ENCODE measurements at regions not wholly inside any gene's neighbourhood (a gene's known extent, or its start where the extent isn't known, plus 50 kb on each side); places are given as distances from the start of the nearest gene placed in this dataset.
"Not testable (repeated sequence)": the region's sequence is repeated elsewhere in the genome, so short reads cannot be mapped to it uniquely, and the experiment has no call there.

DNA sequence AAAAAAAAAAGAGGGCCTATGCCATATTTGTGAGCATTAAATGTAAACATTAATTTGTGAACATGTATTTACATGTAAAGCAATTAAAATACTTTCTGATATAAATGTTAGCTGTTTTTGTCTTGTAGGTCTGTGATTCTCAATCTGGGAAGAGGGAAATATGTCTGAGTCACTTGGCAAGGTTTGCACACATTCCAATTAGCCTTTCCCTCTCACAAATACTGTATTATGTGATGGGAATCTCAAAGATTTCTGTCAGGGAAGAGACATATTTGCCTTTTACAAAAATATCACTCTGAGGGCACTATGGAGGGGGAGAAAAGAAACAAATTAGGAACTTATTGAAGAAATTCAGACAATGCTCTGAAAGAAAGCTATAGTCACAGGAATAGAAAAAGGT, 483.6 kb downstream of the GBE1 start:
- no peak for DNase-seq

DNA sequence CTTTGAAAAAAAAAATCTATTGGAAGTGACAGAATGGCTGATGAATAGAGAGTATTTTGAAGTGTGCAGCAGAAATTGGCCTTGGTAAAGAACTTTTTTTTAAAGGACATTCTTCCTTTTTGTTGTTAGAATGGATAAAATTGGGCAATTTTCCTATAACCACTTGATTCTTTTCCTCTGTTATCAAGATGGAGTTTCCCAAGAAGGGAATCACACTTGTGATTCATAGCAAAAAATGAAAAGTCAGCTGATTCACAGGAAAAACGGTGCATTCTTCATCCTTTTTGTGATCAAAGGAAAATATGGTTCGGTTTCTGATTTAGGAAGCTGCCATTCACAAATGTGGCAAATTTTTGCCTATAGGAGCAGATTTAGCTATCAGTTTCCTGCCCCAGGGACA, 486.8 kb downstream of the GBE1 start:
- DNase-seq: no peak

DNA sequence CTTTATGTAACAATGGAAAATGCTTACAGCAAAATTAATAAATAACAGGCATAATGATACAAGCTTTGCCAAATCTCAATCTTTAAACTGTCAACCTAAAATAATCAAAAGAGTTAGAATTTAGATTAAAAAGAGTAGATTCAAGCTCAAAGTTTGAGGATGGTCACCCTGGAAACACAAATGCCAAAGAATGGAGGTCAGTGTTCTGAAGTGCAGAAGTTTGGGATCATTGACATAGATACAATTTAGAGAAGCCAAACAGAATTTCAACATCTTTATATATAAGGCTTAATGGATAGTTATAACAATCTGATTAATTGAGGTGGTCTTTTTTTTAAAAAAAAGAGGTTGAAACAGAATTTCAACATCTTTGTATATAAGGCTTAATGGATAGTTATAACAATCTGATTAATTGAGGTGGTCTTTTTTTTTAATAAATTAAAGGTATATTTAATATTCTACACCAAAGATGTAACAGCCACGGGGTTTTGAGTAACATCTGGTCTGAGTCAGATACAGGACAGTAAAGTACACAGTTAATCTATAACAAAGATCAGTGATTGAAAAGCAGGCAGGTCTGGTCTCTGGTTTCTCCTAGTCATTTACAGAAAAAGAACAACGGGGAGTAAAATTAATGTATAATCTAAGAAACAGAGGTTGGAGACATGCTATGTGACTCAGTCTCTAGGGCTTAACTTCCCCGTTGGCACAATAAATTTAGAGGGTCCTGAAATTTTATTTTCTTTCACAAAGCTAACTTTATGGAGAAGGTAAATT, 490.7 kb downstream of the GBE1 start:
- no peak for DNase-seq

DNA sequence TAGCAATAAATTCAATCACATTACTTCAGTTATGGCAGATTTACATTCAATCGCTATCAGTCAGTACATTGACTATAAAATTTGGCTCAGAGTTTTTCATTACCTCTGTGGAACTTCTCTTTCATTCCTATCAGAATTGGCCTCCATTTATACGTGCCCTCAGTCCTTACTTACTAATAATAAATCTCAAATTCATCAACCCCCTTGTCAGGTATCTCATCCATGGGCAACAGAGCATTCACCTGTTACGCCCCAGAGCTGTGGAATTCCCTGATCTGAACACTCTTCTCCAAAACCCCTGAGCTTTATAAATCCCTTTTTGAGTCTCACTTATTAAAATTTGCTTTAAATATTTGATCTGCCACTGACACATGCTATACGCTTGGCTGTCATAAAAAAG, 492.9 kb downstream of the GBE1 start:
- no peak for DNase-seq

DNA sequence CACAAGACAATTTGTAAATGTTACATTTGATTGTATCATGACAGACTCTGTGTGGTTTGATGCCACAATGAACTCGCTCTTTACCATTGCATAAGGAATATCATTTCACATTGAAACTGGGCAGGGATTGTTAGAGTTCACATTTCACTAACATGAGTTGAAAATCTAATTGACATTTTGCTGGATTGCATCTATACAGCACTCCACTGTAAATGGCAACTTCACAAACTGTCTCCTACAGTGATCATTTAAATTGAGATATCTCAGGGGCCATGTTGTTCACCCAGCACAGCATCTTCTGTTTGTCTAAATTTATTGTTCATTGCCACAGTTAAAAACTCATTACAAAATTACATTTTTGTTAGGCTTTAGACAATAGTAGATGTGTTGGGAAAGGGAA, 499.4 kb downstream of the GBE1 start:
- no peak for DNase-seq

GRCh38 chr3:81255463-81255862, 506.0 kb downstream of the GBE1 start:
- no peak for DNase-seq

DNA sequence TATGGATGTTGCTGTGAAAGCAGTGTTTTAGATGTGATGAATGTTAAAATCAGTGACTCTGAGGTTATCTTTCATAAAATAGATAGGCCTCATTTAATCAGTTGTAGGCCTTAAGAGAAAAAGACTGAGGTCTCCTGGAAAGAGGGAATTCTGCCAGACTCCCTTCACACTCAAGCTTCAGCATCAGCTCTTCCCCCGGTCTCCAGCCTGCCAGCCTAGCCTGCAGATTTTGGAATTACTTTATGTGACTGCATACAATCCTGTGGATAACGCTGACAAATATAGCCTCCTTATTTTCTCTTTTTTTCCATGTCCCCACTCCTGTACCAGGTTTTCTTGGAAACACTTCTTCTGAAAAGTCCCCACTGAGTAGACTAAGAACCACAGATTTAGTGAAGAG, 510.3 kb downstream of the GBE1 start:
- DNase-seq: no peak

GRCh38 chr3:81249540-81250029, 511.9 kb downstream of the GBE1 start:
- no peak for DNase-seq

DNA sequence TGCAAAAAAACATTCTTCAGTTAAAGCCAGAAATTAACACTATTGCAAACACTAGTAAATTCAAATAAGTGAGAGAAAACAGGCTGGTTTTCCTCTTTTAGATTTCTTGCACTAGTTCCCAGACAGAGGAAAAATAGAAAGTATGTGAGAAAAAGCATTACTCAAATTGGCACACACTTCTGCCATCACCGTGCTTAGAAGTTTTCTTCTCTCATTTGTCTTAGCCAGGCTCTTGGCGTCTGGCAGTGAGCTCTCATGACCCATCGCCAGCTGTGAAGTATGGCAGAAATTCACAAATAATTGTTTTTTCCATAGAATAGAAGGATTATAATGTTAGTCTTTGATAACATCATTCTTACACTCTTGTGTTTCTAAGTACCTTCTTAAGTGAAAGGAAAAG, 515.9 kb downstream of the GBE1 start:
- no peak for DNase-seq

DNA sequence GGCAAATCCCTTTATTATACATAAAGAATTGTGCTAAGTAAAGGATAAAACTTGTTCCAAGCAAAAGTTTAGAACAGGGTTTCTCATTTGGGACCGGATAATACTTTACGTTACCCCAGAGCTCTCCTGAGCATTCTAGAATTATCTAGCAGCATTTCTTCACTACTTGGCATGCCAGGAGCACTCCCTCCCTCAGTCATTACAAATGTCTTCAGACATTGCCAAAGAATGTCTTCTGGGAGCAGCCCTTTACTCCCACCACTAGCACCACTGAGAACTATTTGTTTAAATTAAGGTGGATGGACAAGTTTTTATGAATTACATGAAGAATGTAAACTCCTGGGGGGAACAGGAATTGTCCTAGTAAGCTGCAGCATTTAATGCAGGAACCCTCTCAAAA, 516.4 kb downstream of the GBE1 start:
- no peak for DNase-seq

GRCh38 chr3:81244231-81244630, 517.2 kb downstream of the GBE1 start:
- DNase-seq: no peak

- DNase-seq: no peak
These were observed 518.6 kb downstream of the GBE1 start for GRCh38 chr3:81242871-81243270.

DNA sequence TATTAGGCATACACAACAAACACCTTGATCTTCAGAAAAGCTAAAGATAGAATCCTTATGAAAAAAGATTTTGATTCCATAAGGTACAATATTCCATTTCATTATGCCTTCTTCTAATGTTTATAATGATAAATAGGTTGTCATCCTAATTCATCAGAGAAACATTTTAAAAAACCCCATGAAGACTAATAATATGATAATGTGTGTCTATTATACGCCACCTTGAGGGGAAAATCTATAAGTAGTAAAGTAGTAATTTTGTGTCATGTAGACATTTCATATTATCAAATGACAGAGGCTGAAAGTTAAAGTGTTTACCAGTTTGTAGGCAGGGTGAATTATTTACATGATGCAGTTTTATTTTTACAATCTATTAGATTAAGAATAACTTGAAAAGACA, 524.3 kb downstream of the GBE1 start:
- DNase-seq: no peak

DNA sequence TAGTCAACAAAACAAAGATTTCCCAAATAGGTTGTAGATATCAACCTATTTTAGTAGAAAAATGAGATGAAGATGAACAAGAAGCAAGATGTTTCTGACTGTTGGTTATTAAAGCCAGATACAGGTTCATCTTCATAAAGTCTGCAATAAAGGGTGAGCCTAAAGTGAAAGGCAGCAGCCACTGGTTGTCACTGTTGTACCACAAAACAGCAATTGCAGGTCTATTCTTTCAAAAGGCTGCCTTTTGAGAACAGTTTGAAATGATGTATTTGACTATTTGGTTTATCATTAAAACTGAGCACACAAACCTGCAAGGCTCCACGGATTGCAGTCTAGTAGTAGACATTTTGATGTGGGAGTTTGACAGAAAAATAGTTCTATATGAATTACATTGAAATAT, 543.4 kb downstream of the GBE1 start:
- no peak for DNase-seq

- DNase-seq: no peak
These were observed 544.3 kb downstream of the GBE1 start for GRCh38 chr3:81217101-81217500.

GRCh38 chr3:81216192-81216591, 545.3 kb downstream of the GBE1 start:
- DNase-seq: no peak

- no peak for DNase-seq
These were observed 546.8 kb downstream of the GBE1 start for GRCh38 chr3:81214631-81215030.

GRCh38 chr3:81199587-81199986, 561.9 kb downstream of the GBE1 start:
- no peak for DNase-seq

DNA sequence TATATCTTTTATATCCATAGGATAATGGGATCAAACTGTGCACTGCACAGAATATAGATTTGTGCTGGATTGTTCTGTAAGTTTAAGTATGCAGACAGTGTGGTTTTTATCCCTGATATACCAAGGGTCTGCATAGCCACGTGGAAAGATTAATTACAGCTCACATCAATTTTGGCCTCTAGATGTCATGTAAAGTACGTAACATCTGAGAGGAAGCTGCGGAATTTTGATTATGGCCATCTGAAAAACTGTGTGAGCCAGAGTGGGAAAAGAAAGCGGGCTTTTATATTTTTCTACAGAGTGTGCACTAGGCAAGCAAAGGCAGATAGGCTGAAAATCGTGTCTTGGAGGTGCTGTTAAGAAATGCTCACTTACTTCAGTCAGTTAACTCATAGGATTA, 562.7 kb downstream of the GBE1 start:
- DNase-seq: no peak

DNA sequence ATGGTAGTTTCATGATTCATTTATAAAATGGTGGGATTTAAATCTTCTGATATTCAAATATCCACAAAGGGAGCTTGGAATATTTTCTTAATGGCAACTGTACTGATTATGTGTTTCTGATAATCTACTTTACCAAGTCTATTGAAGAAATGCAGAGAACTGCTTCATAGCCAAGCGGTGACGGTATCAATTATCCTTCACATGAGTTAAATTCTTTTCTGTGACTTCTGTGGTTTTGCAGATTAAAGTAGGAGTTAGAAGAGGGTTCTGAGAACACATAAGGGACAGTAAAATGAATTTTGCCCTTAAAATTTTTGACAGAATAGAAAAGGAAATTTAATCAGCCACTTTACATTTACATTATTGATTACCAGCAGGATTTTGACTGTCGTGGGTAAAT, 563.2 kb downstream of the GBE1 start:
- DNase-seq: no peak

- no peak for DNase-seq
These were observed 564.1 kb downstream of the GBE1 start for GRCh38 chr3:81197386-81197785.

DNA sequence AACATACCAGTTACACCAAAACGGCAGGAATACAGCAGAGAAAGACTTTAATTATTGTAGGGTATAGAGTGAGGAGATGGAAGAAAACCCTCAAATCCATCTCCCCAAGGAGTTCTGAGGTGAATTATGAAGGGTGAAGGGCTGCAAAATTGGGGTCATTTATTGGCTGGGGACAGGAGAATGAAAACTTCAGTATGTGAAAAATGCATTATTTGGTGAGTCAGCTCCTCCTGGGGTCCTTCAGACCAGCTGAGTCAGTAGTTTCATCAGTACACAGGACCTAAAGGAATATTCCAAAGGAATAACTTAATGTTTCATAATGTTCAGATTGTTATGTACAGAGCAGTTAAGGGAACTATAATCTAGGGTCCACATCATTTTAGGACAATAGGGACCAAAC, 566.0 kb downstream of the GBE1 start:
- no peak for DNase-seq

- DNase-seq: no peak
These were observed 575.0 kb downstream of the GBE1 start for GRCh38 chr3:81186412-81186811.

DNA sequence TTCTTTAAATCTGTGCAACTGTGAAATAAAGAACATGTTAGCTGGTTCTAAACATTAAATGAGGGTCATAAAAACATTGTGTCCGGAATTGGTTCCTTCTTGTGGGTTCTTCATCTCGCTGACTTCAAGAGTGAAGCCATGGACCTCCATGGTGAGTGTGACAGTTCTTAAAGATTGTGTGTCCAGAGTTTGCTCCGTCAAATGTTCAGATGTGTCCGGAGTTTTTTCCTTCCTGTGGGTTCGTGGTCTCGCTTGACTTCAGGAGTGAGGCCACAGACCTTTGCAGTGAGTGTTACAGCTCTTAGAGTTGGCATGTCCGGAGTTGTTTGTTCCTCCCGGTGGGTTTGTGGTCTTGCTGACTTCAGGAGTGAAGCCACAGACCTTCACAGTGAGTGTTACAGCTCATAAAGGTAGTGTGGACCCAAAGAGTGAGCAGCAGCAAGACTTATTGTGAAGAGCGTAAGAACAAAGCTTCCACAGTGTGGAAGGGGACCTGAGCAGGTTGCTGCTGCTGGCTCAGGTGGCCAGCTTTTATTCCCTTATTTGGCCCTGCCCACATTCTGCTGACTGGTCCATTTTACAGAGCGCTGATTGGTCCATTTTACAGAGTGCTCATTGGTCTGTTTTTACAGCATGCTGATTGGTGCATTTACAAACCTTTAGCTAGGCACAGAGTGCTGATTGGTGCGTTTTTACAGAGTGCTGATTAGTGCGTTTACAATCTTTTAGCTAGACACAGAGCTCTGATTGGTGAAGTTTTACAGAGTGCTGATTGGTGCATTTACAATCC, 579.2 kb downstream of the GBE1 start:
- not testable (repeated sequence) for DNase-seq

All from NCI-H1092 (cell line).